Nephron (organoid): ENCODE measurements at regions not wholly inside any gene's neighbourhood (a gene's known extent, or its start where the extent isn't known, plus 50 kb on each side); places are given as distances from the start of the nearest gene placed in this dataset.

Source experiments
- H3K27ac Mint-ChIP-seq, 3 experiments: 2 replicates each; pipeline ENCODE4 v1.8.0; 2020; ENCODE audit warnings: mixed read lengths in 3 of 3, mild to moderate bottlenecking in 2 of 3, moderate library complexity in 1 of 3
- H3K27me3 Mint-ChIP-seq: 2 replicates; pipeline ENCODE4 v1.8.0; 2021; ENCODE audit warnings: low read depth, mild to moderate bottlenecking, moderate library complexity, mixed read lengths
- H3K36me3 Mint-ChIP-seq: 2 replicates; pipeline ENCODE4 v1.8.0; 2020; ENCODE audit warnings: low read depth, mixed read lengths
- H3K4me1 Mint-ChIP-seq: 2 replicates; pipeline ENCODE4 v1.8.0; 2020; ENCODE audit warnings: mixed read lengths
- H3K4me3 Mint-ChIP-seq, 3 experiments: 2 replicates each; pipeline ENCODE4 v1.8.0; 2020; ENCODE audit warnings: mild to moderate bottlenecking in 3 of 3, mixed read lengths in 3 of 3, moderate library complexity in 2 of 3
- H3K9me3 Mint-ChIP-seq: 2 replicates; pipeline ENCODE4 v1.8.0; 2020; ENCODE audit warnings: mixed read lengths
- CTCF ChIP-seq, 3 experiments: fragments of 200-600 bp; sonication (generic); IDR thresholded peaks; one replicate each; pipeline ENCODE4 v1.5.0; 2021; ENCODE audit warnings: antibody characterized with exemption in 3 of 3; ENCODE audit not compliant: unreplicated experiment in 3 of 3

GRCh38 chr20:52290569-52290968, 99.0 kb upstream of the ZFP64 start:
- Mint-ChIP-seq H3K27ac (no peak overlapping the region), H3K36me3 (no peaks in the 10 kb centered on the region), H3K27me3 (no peaks in the 10 kb centered on the region), H3K4me1 (no peaks in the 10 kb centered on the region), H3K4me3 (no peak overlapping the region), H3K9me3 (peaks cover 3% of the 10 kb centered on the region)
- TF ChIP-seq CTCF (IDR thresholded peaks at IDR 0.05; ENCODE audit: unreplicated experiment in 3 of 3), result no peak

GRCh38 chr20:52289956-52290565, 98.5 kb upstream of the ZFP64 start:
- Mint-ChIP-seq H3K4me3 (no peak overlapping the region), H3K36me3 (no peaks in the 10 kb centered on the region), H3K4me1 (no peaks in the 10 kb centered on the region), H3K27ac (no peak overlapping the region), H3K27me3 (no peaks in the 10 kb centered on the region), H3K9me3 (peaks cover 3% of the 10 kb centered on the region)
- no peak for TF ChIP-seq CTCF (IDR thresholded peaks at IDR 0.05; ENCODE audit: unreplicated experiment in 3 of 3)

GRCh38 chr20:52280407-52280806, 88.8 kb upstream of the ZFP64 start:
- no peak overlapping the region for H3K27ac Mint-ChIP-seq
- H3K4me1 Mint-ChIP-seq, result peaks cover 22% of the 10 kb centered on the region
- H3K9me3 Mint-ChIP-seq, result peaks cover 5% of the 10 kb centered on the region
- no peak for TF ChIP-seq CTCF (IDR thresholded peaks at IDR 0.05; ENCODE audit: unreplicated experiment in 3 of 3)
- peaks cover 4% of the 10 kb centered on the region for H3K27me3 Mint-ChIP-seq
- no peak overlapping the region for H3K4me3 Mint-ChIP-seq
- peaks cover 4% of the 10 kb centered on the region for H3K36me3 Mint-ChIP-seq

GRCh38 chr20:52279706-52280105, 88.1 kb upstream of the ZFP64 start:
- H3K27ac Mint-ChIP-seq, result peak overlapping the region in 1 of 3 experiments; percentile 32
- peaks cover 29% of the 10 kb centered on the region for H3K4me1 Mint-ChIP-seq
- H3K4me3 Mint-ChIP-seq, result no peak overlapping the region
- no peak for TF ChIP-seq CTCF (IDR thresholded peaks at IDR 0.05; ENCODE audit: unreplicated experiment in 3 of 3)
- peaks cover 4% of the 10 kb centered on the region for H3K27me3 Mint-ChIP-seq
- peaks cover 4% of the 10 kb centered on the region for H3K36me3 Mint-ChIP-seq
- peaks cover 5% of the 10 kb centered on the region for H3K9me3 Mint-ChIP-seq

GRCh38 chr20:52275181-52275691, 83.7 kb upstream of the ZFP64 start:
- Mint-ChIP-seq H3K27me3 (peaks cover 7% of the 10 kb centered on the region), H3K4me1 (peaks cover 51% of the 10 kb centered on the region), H3K27ac (peak overlapping the region; percentile 76 to 88 (median 77))

More at GRCh38 chr20:52275181-52275691, 83.7 kb upstream of the ZFP64 start:
- H3K9me3 Mint-ChIP-seq, result peaks cover 5% of the 10 kb centered on the region
- no peak for TF ChIP-seq CTCF (IDR thresholded peaks at IDR 0.05; ENCODE audit: unreplicated experiment in 3 of 3)
- H3K36me3 Mint-ChIP-seq, result peaks cover 4% of the 10 kb centered on the region
- peak overlapping the region in 1 of 3 experiments; percentile 5 for H3K4me3 Mint-ChIP-seq
